PC-9 (cell line): ENCODE measurements at regions not wholly inside any gene's neighbourhood (a gene's known extent, or its start where the extent isn't known, plus 50 kb on each side); places are given as distances from the start of the nearest gene placed in this dataset.

Source experiments
- BruUV-seq: library from RNA; stranded (reverse); fragments of 400-500 nt; replicated peaks from 2 replicates; lab custom pipeline; 2021; lab: Mats Ljungman, UMichigan
- CTCF ChIA-PET: fragments of 300-600 bp; sonication (Branson Sonifier 250); formaldehyde crosslinking; loops from one replicate; lab custom pipeline; 2022; ENCODE audit warnings: antibody characterized with exemption; lab: Charles Lee
- POLR2A ChIA-PET: fragments of 300-600 bp; sonication (Branson Sonifier 250); formaldehyde crosslinking; loops from one replicate; lab custom pipeline; 2022; ENCODE audit warnings: antibody characterized with exemption; ENCODE audit not compliant: unreplicated experiment; lab: Charles Lee
- DNase-seq, 2 experiments: peaks; one replicate each; pipeline versions ENCODE4 v3.0.0 to v3.0.0-alpha.2; 2015 to 2022; ENCODE audit warnings: mixed read lengths in 1 of 2
- H2AFZ ChIP-seq: fragments of 200-600 bp; sonication (generic); 2 replicates; pipeline ENCODE4 v1.8.1; 2017; ENCODE audit warnings: antibody characterized with exemption
- H3F3A ChIP-seq: fragments of 200-600 bp; sonication (generic); 2 replicates; pipeline ENCODE4 v1.8.1; 2017; ENCODE audit warnings: antibody characterized with exemption, mild to moderate bottlenecking, low read depth; ENCODE audit not compliant: insufficient read depth
- H3K27ac ChIP-seq: fragments of 200-600 bp; sonication (generic); 2 replicates; pipeline ENCODE4 v1.6.1; 2016; ENCODE audit warnings: mixed run types
- H3K27me3 ChIP-seq: fragments of 200-600 bp; sonication (generic); 2 replicates; pipeline ENCODE4 v1.6.1; 2016; ENCODE audit warnings: low read depth, mixed run types; ENCODE audit not compliant: insufficient read depth
- H3K36me3 ChIP-seq: fragments of 200-600 bp; sonication (generic); 2 replicates; pipeline ENCODE4 v1.6.1; 2016; ENCODE audit warnings: low read depth, mixed run types
- H3K4me1 ChIP-seq: fragments of 200-600 bp; sonication (generic); replicated peaks from 2 replicates; pipeline ENCODE4 v1.6.1; 2016; ENCODE audit warnings: mixed run types; ENCODE audit not compliant: insufficient read depth
- H3K4me2 ChIP-seq: fragments of 200-600 bp; sonication (generic); 2 replicates; pipeline ENCODE4 v1.6.1; 2017; ENCODE audit warnings: mixed run types
- H3K4me3 ChIP-seq: fragments of 200-600 bp; sonication (generic); 2 replicates; pipeline ENCODE4 v1.6.1; 2016; ENCODE audit warnings: mixed run types
- H3K79me2 ChIP-seq: fragments of 200-600 bp; sonication (generic); 2 replicates; pipeline ENCODE4 v1.6.1; 2017; ENCODE audit warnings: low read depth, mixed run types
- H3K9me2 ChIP-seq: fragments of 200-600 bp; sonication (generic); 2 replicates; pipeline ENCODE4 v1.8.1; 2017; ENCODE audit warnings: mild to moderate bottlenecking; ENCODE audit not compliant: insufficient read depth
- H3K9me3 ChIP-seq: fragments of 200-600 bp; sonication (generic); 2 replicates; pipeline ENCODE4 v1.8.1; 2016; ENCODE audit warnings: low read depth; ENCODE audit not compliant: insufficient read depth
- H4K20me1 ChIP-seq: fragments of 200-600 bp; sonication (generic); 2 replicates; pipeline ENCODE4 v1.8.1; 2017; ENCODE audit not compliant: insufficient read depth
- CTCF ChIP-seq: fragments of 200-600 bp; sonication (generic); conservative IDR thresholded peaks from 2 replicates; pipeline ENCODE4 v1.6.1; 2017; ENCODE audit warnings: mixed run types, antibody characterized with exemption, mild to moderate bottlenecking, moderate library complexity
- EZH2 ChIP-seq: fragments of 200-600 bp; sonication (generic); IDR thresholded peaks from 2 replicates; pipeline ENCODE4 v1.8.0; 2017; ENCODE audit warnings: antibody characterized with exemption, low read depth
- intact Hi-C: fragments of 100-400 bp; cut with micrococcal nuclease; formaldehyde crosslinking; loops from one replicate; pipeline ENCODE4 v1.10.0; 2022; ENCODE audit not compliant: unreplicated experiment

- H3K4me1 ChIP-seq, result no peaks in the 10 kb centered on the region
- H3F3A ChIP-seq, result no peaks in the 10 kb centered on the region
- intact Hi-C loops, result no loop called here
- DNase-seq, result no peak
- TF ChIP-seq CTCF (no peak), EZH2 (no peak)
- no peaks in the 10 kb centered on the region for H3K27me3 ChIP-seq
- no peaks in the 10 kb centered on the region for H4K20me1 ChIP-seq
- no peaks in the 10 kb centered on the region for H3K9me2 ChIP-seq
- H3K36me3 ChIP-seq, result no peaks in the 10 kb centered on the region
- BruUV-seq, result no TSS peak
- ChIA-PET POLR2A (no interaction called here), CTCF (no interaction called here)
- H3K79me2 ChIP-seq, result no peaks in the 10 kb centered on the region
- no peak overlapping the region for H3K27ac ChIP-seq
- H3K4me3 ChIP-seq, result no peak overlapping the region
- no peak overlapping the region for H3K4me2 ChIP-seq
- H2AFZ ChIP-seq, result no peak overlapping the region
- no peaks in the 10 kb centered on the region for H3K9me3 ChIP-seq
These were observed 298.6 kb upstream of the NOVA1 start for GRCh38 chr14:26896447-26896846.

GRCh38 chr14:26897196-26897595, 299.4 kb upstream of the NOVA1 start:
- Histone ChIP-seq H3K27me3 (no peaks in the 10 kb centered on the region), H3K4me1 (no peaks in the 10 kb centered on the region), H2AFZ (no peak overlapping the region), H3K79me2 (no peaks in the 10 kb centered on the region), H3K9me3 (no peaks in the 10 kb centered on the region), H3K36me3 (no peaks in the 10 kb centered on the region), H3F3A (no peaks in the 10 kb centered on the region), H3K4me3 (no peak overlapping the region), H3K27ac (no peak overlapping the region), H3K4me2 (no peak overlapping the region), H3K9me2 (no peaks in the 10 kb centered on the region), H4K20me1 (no peaks in the 10 kb centered on the region)
- ChIA-PET CTCF (no interaction called here), POLR2A (no interaction called here)
- BruUV-seq, result no TSS peak
- TF ChIP-seq EZH2 (no peak), CTCF (no peak)
- intact Hi-C loops, result no loop called here
- no peak for DNase-seq

- H3F3A ChIP-seq, result no peaks in the 10 kb centered on the region
- CTCF ChIA-PET, result no interaction called here
- no TSS peak for BruUV-seq
These were observed 307.4 kb upstream of the NOVA1 start for GRCh38 chr14:26905229-26905628.

More at GRCh38 chr14:26905229-26905628, 307.4 kb upstream of the NOVA1 start:
- no peaks in the 10 kb centered on the region for H3K9me2 ChIP-seq
- H3K27ac ChIP-seq, result no peak overlapping the region
- H3K4me3 ChIP-seq, result no peak overlapping the region
- POLR2A ChIA-PET, result no interaction called here
- H2AFZ ChIP-seq, result no peak overlapping the region
- H3K9me3 ChIP-seq, result no peaks in the 10 kb centered on the region
- no peaks in the 10 kb centered on the region for H3K79me2 ChIP-seq
- no peaks in the 10 kb centered on the region for H3K36me3 ChIP-seq
- no peak overlapping the region for H3K4me2 ChIP-seq
- no peaks in the 10 kb centered on the region for H4K20me1 ChIP-seq
- no peaks in the 10 kb centered on the region for H3K27me3 ChIP-seq
- H3K4me1 ChIP-seq, result no peaks in the 10 kb centered on the region
- DNase-seq, result no peak
- no peak for TF ChIP-seq EZH2
- TF ChIP-seq CTCF, result no peak
- intact Hi-C loops, result no loop called here
